ENCODE measurements at regions not wholly inside any gene's neighbourhood (a gene's known extent, or its start where the extent isn't known, plus 50 kb on each side); places are given as distances from the start of the nearest gene placed in this dataset.
"Not testable (repeated sequence)": the region's sequence is repeated elsewhere in the genome, so short reads cannot be mapped to it uniquely, and the experiment has no call there.

DNA sequence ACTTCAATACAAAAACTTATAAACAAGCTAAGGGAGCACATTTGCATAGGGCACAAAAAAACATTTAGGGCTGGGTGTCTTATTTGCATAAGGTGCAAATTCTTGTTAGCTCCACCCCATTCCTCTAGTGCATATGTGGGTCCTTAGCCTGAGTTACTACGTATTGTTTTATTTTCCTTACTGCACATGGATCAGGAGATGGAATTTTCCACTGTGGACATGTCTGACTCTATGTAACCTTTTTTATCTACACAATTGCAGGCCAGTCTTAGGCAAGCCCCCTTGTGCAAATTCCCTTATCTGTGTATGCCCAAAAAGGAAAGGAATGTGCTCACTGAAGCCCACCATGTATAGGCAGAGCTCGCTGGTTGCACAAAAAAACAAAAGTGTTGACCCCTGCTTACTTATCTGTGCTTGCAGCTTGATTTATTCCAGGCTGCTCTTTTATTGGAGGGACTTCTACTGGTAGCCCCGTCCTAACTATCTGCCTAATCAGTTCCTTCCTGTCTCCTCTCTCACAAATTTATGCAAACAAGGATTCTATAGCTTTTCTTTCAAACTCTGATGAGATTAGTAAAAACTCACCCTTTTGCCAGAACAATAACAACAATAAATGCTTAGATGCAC lies 359.0 kb upstream of the MAGEB16 start:
- H3K9ac ChIP-seq (ENCODE audit: low read length): no peak overlapping the region
- H3K27ac ChIP-seq (ENCODE audit: low read length): no peak overlapping the region
- peaks cover 28% of the 10 kb centered on the region for H3K36me3 ChIP-seq (replicated peaks; ENCODE audit: low read depth, low read length)
- peaks cover 17% of the 10 kb centered on the region for H3K9me3 ChIP-seq (ENCODE audit: insufficient read depth, low read length)
- no peaks in the 10 kb centered on the region for H3K79me2 ChIP-seq (ENCODE audit: low read length)
- H3K4me3 ChIP-seq (ENCODE audit: low read length): no peak overlapping the region
- H3K4me2 ChIP-seq (ENCODE audit: low read length): no peak overlapping the region
- H3K27me3 ChIP-seq (ENCODE audit: low read depth, low read length): no peaks in the 10 kb centered on the region
- H2AFZ ChIP-seq (ENCODE audit: low read depth, low read length): no peak overlapping the region
- H4K20me1 ChIP-seq (ENCODE audit: insufficient read depth, low read length): no peaks in the 10 kb centered on the region
- no peak for TF ChIP-seq EZH2phosphoT487 (IDR thresholded peaks at IDR 0.05; ENCODE audit: low read depth)
- TF ChIP-seq, protein P1, sequence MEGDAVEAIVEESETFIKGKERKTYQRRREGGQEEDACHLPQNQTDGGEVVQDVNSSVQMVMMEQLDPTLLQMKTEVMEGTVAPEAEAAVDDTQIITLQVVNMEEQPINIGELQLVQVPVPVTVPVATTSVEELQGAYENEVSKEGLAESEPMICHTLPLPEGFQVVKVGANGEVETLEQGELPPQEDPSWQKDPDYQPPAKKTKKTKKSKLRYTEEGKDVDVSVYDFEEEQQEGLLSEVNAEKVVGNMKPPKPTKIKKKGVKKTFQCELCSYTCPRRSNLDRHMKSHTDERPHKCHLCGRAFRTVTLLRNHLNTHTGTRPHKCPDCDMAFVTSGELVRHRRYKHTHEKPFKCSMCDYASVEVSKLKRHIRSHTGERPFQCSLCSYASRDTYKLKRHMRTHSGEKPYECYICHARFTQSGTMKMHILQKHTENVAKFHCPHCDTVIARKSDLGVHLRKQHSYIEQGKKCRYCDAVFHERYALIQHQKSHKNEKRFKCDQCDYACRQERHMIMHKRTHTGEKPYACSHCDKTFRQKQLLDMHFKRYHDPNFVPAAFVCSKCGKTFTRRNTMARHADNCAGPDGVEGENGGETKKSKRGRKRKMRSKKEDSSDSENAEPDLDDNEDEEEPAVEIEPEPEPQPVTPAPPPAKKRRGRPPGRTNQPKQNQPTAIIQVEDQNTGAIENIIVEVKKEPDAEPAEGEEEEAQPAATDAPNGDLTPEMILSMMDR (IDR thresholded peaks at IDR 0.05; ENCODE audit: low read depth, low read length): no peak
- H3K4me1 ChIP-seq (ENCODE audit: low read length): peaks cover 24% of the 10 kb centered on the region

- H3K4me3 ChIP-seq (ENCODE audit: low read length): no peak overlapping the region
- peaks cover 30% of the 10 kb centered on the region for H3K36me3 ChIP-seq (replicated peaks; ENCODE audit: low read depth, low read length)
- no peaks in the 10 kb centered on the region for H3K79me2 ChIP-seq (ENCODE audit: low read length)
- peaks cover 17% of the 10 kb centered on the region for H3K9me3 ChIP-seq (ENCODE audit: insufficient read depth, low read length)
- no peak overlapping the region for H3K4me2 ChIP-seq (ENCODE audit: low read length)
- no peaks in the 10 kb centered on the region for H4K20me1 ChIP-seq (ENCODE audit: insufficient read depth, low read length)
- peaks cover 29% of the 10 kb centered on the region for H3K4me1 ChIP-seq (ENCODE audit: low read length)
- no peaks in the 10 kb centered on the region for H3K27me3 ChIP-seq (ENCODE audit: low read depth, low read length)
- H3K27ac ChIP-seq (ENCODE audit: low read length): no peak overlapping the region
- TF ChIP-seq, protein P1 (IDR thresholded peaks at IDR 0.05; ENCODE audit: low read depth, low read length): no peak
- no peak for TF ChIP-seq EZH2phosphoT487 (IDR thresholded peaks at IDR 0.05; ENCODE audit: low read depth)
- H2AFZ ChIP-seq (ENCODE audit: low read depth, low read length): no peak overlapping the region
- no peak overlapping the region for H3K9ac ChIP-seq (ENCODE audit: low read length)
Observed at GRCh38 chrX:35439692-35440091, 358.4 kb upstream of the MAGEB16 start.

DNA sequence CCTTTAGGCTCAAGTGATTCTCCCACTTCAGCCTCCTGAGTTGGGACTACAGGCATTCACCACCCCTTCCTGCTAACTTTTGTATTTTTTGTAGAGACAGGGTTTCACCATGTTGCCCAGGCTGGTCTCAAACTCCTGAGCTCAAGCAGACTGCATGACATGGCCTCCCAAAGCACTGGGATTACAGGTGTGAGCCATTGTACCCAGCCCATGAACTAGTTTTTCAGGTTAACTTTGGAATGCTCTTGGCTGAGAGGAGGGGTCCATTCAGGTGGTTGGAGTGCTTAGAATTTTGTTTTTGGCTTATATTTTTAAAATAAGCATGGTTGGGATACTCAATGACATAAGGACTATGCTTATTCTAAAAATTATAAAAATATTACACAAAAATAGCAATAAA lies 355.7 kb upstream of the MAGEB16 start:
- no peak overlapping the region for H3K4me3 ChIP-seq (ENCODE audit: low read length)
- H3K4me1 ChIP-seq (ENCODE audit: low read length): peaks cover 35% of the 10 kb centered on the region
- H3K27me3 ChIP-seq (ENCODE audit: low read depth, low read length): no peaks in the 10 kb centered on the region
- H3K36me3 ChIP-seq (replicated peaks; ENCODE audit: low read depth, low read length): peaks cover 33% of the 10 kb centered on the region
- H2AFZ ChIP-seq (ENCODE audit: low read depth, low read length): no peak overlapping the region
- TF ChIP-seq, protein P1 (IDR thresholded peaks at IDR 0.05; ENCODE audit: low read depth, low read length): no peak
- TF ChIP-seq EZH2phosphoT487 (IDR thresholded peaks at IDR 0.05; ENCODE audit: low read depth): no peak
- no peaks in the 10 kb centered on the region for H4K20me1 ChIP-seq (ENCODE audit: insufficient read depth, low read length)
- H3K9ac ChIP-seq (ENCODE audit: low read length): no peak overlapping the region
- peak overlapping the region; percentile 34 for H3K4me2 ChIP-seq (ENCODE audit: low read length)
- H3K9me3 ChIP-seq (ENCODE audit: insufficient read depth, low read length): peaks cover 12% of the 10 kb centered on the region; the same call in 1 of the 2 replicates
- peak overlapping the region; percentile 86 for H3K27ac ChIP-seq (ENCODE audit: low read length)
- no peaks in the 10 kb centered on the region for H3K79me2 ChIP-seq (ENCODE audit: low read length)

DNA sequence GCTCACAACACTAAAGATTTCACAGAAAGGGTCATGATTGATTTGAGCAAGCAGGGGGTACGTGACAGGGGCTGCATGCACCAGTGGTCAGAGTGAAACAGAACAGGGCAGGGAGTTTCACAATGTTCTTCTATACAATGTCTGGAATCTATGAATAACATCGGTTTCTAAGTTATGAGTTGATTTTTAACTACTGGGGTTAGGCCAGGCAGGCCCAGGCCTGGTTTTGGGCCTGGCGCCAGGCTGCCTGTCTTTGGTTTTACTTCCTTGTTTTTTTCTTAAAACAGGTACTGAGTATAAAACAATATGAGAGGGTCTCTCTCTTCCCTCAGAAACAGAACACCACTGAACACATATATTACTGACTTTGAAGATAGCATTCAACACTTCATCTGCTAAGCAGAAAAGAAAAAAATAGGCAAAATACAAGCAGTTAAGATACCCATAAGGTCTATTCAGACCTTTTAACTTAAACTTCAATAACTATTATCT lies 355.0 kb upstream of the MAGEB16 start:
- Histone ChIP-seq H3K4me2 (ENCODE audit: low read length) (peak overlapping the region; percentile 56), H3K9ac (ENCODE audit: low read length) (peak overlapping the region; percentile 34; the same call in 1 of the 2 replicates), H3K4me1 (ENCODE audit: low read length) (peaks cover 35% of the 10 kb centered on the region), H3K27ac (ENCODE audit: low read length) (peak overlapping the region; percentile 86), H3K9me3 (ENCODE audit: insufficient read depth, low read length) (peaks cover 12% of the 10 kb centered on the region; the same call in 1 of the 2 replicates), H3K36me3 (replicated peaks; ENCODE audit: low read depth, low read length) (peaks cover 33% of the 10 kb centered on the region)
- H3K79me2 ChIP-seq (ENCODE audit: low read length); H2AFZ ChIP-seq (ENCODE audit: low read depth, low read length); H4K20me1 ChIP-seq (ENCODE audit: insufficient read depth, low read length); H3K27me3 ChIP-seq (ENCODE audit: low read depth, low read length); H3K4me3 ChIP-seq (ENCODE audit: low read length): not testable (repeated sequence)

Data from OCI-LY3 (cell line).